ENCODE measurements at regions not wholly inside any gene's neighbourhood (a gene's known extent, or its start where the extent isn't known, plus 50 kb on each side); places are given as distances from the start of the nearest gene placed in this dataset.
"Not testable (repeated sequence)": the region's sequence is repeated elsewhere in the genome, so short reads cannot be mapped to it uniquely, and the experiment has no call there.

- DNase-seq (ENCODE audit: extremely low read depth in 1 of 11, low read depth in 9 of 11, low spot score in 4 of 11), result no peak
Measured at GRCh38 chr15:56813995-56814394, 80.7 kb upstream of the ZNF280D start.

- DNase-seq (ENCODE audit: extremely low read depth in 1 of 11, low read depth in 9 of 11, low spot score in 4 of 11), result no peak
Measured at GRCh38 chr15:56812961-56813360, 79.7 kb upstream of the ZNF280D start.

- DNase-seq (ENCODE audit: extremely low read depth in 1 of 11, low read depth in 9 of 11, low spot score in 4 of 11), result no peak
Measured at GRCh38 chr15:56812221-56812620, 78.9 kb upstream of the ZNF280D start.

GRCh38 chr15:56811586-56811985 is 78.3 kb upstream of the ZNF280D start:
- DNase-seq (ENCODE audit: extremely low read depth in 1 of 11, low read depth in 9 of 11, low spot score in 4 of 11), result no peak

- DNase-seq (ENCODE audit: extremely low read depth in 1 of 11, low read depth in 9 of 11, low spot score in 4 of 11), result no peak
Measured at GRCh38 chr15:56808160-56808559, 74.9 kb upstream of the ZNF280D start.

GRCh38 chr15:56806148-56806536 is 72.8 kb upstream of the ZNF280D start:
- no peak for DNase-seq (ENCODE audit: extremely low read depth in 1 of 11, low read depth in 9 of 11, low spot score in 4 of 11)

GRCh38 chr15:56805466-56806147 is 72.3 kb upstream of the ZNF280D start:
- no peak for DNase-seq (ENCODE audit: extremely low read depth in 1 of 11, low read depth in 9 of 11, low spot score in 4 of 11)

GRCh38 chr15:56804938-56805337 is 71.6 kb upstream of the ZNF280D start:
- no peak for DNase-seq (ENCODE audit: extremely low read depth in 1 of 11, low read depth in 9 of 11, low spot score in 4 of 11)

- DNase-seq (ENCODE audit: extremely low read depth in 1 of 11, low read depth in 9 of 11, low spot score in 4 of 11), result no peak
Measured at GRCh38 chr15:56804279-56804678, 71.0 kb upstream of the ZNF280D start.

- no peak for DNase-seq (ENCODE audit: extremely low read depth in 1 of 11, low read depth in 9 of 11, low spot score in 4 of 11)
Measured at GRCh38 chr15:56802161-56802560, 68.9 kb upstream of the ZNF280D start.

GRCh38 chr15:56798639-56799038 is 65.3 kb upstream of the ZNF280D start:
- no peak for DNase-seq (ENCODE audit: extremely low read depth in 1 of 11, low read depth in 9 of 11, low spot score in 4 of 11)

GRCh38 chr15:56797720-56798275 is 64.5 kb upstream of the ZNF280D start:
- no peak for DNase-seq (ENCODE audit: extremely low read depth in 1 of 11, low read depth in 9 of 11, low spot score in 4 of 11)

GRCh38 chr15:56795502-56795901 is 62.2 kb upstream of the ZNF280D start:
- no peak for DNase-seq (ENCODE audit: extremely low read depth in 1 of 11, low read depth in 9 of 11, low spot score in 4 of 11)

- DNase-seq (ENCODE audit: extremely low read depth in 1 of 11, low read depth in 9 of 11, low spot score in 4 of 11), result no peak
Measured at GRCh38 chr15:56794553-56795329, 61.4 kb upstream of the ZNF280D start.

GRCh38 chr15:56794165-56794552 is 60.9 kb upstream of the ZNF280D start:
- no peak for DNase-seq (ENCODE audit: extremely low read depth in 1 of 11, low read depth in 9 of 11, low spot score in 4 of 11)

GRCh38 chr15:56792211-56792610 is 58.9 kb upstream of the ZNF280D start:
- no peak for DNase-seq (ENCODE audit: extremely low read depth in 1 of 11, low read depth in 9 of 11, low spot score in 4 of 11)

GRCh38 chr15:56791521-56791920 is 58.2 kb upstream of the ZNF280D start:
- DNase-seq (ENCODE audit: extremely low read depth in 1 of 11, low read depth in 9 of 11, low spot score in 4 of 11), result not testable (repeated sequence)

GRCh38 chr15:56788359-56788758 is 55.0 kb upstream of the ZNF280D start:
- no peak for DNase-seq (ENCODE audit: extremely low read depth in 1 of 11, low read depth in 9 of 11, low spot score in 4 of 11)

- DNase-seq (ENCODE audit: extremely low read depth in 1 of 11, low read depth in 9 of 11, low spot score in 4 of 11), result no peak
Measured at GRCh38 chr15:56786966-56787365, 53.7 kb upstream of the ZNF280D start.

GRCh38 chr15:56783857-56784661 is 50.8 kb upstream of the ZNF280D start:
- DNase-seq (ENCODE audit: extremely low read depth in 1 of 11, low read depth in 9 of 11, low spot score in 4 of 11), result no peak

Measured in renal cortex interstitium (tissue), 11 donors.